ENCODE measurements at regions not wholly inside any gene's neighbourhood (a gene's known extent, or its start where the extent isn't known, plus 50 kb on each side); places are given as distances from the start of the nearest gene placed in this dataset.

DNA sequence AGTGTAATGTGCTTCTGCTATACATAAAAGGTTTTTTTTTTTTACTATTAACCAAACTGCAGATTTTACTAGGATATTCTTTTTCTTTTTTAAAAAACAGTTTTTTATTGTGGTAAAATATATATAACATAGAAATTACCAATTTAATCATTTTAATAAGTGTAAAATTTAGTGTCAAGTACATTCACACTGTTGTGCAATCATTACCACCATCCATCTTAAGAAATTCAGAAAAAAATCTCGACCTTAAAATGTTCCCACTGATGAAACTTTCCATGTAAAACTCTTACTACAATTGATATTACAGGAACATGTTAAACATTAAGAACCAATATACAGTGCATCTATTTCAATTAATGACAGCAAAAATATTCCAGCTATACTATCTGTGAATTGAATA is 244.8 kb upstream of the FAT3 start:
- Histone ChIP-seq H3K9me3 (no peaks in the 10 kb centered on the region), H3K27ac (no peak overlapping the region), H3K27me3 (no peaks in the 10 kb centered on the region), H3K36me3 (replicated peaks in 1 of 2; ENCODE audit: insufficient read depth in 1 of 2, low read depth in 2 of 2) (no peaks in the 10 kb centered on the region), H3K4me3 (no peak overlapping the region), H3K4me1 (peaks cover 5% of the 10 kb centered on the region)
- TF ChIP-seq POLR2A (IDR thresholded peaks at IDR 0.05): no peak
- TF ChIP-seq, protein P1, sequence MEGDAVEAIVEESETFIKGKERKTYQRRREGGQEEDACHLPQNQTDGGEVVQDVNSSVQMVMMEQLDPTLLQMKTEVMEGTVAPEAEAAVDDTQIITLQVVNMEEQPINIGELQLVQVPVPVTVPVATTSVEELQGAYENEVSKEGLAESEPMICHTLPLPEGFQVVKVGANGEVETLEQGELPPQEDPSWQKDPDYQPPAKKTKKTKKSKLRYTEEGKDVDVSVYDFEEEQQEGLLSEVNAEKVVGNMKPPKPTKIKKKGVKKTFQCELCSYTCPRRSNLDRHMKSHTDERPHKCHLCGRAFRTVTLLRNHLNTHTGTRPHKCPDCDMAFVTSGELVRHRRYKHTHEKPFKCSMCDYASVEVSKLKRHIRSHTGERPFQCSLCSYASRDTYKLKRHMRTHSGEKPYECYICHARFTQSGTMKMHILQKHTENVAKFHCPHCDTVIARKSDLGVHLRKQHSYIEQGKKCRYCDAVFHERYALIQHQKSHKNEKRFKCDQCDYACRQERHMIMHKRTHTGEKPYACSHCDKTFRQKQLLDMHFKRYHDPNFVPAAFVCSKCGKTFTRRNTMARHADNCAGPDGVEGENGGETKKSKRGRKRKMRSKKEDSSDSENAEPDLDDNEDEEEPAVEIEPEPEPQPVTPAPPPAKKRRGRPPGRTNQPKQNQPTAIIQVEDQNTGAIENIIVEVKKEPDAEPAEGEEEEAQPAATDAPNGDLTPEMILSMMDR (IDR thresholded peaks at IDR 0.05): no peak
- no peak for ATAC-seq
- no peak for DNase-seq
- intact Hi-C loops (cut with DNase I): no loop called here
- WGBS, 2 donors: 48 to 50% methylated on average over 1 of the region's 1 CpG

DNA sequence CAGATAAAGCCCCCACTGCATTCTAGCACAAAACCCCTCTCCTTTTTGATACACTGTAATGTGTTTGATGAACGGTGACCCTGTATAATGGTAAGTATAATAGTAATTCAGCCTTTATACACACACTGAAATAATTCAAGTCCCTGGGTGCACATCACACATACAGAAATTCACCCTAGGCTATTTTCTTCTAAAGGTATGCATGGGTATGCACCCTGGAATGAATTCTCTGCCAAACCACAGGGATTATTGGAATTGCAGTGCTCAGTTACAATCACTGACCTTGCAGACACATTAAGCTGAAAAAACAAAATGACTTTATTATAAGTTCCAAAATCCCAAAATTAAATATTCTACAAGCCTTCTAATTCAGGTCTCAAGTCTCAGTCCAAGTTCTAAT is 245.9 kb upstream of the FAT3 start:
- no peak overlapping the region for H3K27ac ChIP-seq
- H3K4me3 ChIP-seq: no peak overlapping the region
- ATAC-seq: no peak
- H3K36me3 ChIP-seq (replicated peaks in 1 of 2; ENCODE audit: insufficient read depth in 1 of 2, low read depth in 2 of 2): no peaks in the 10 kb centered on the region
- intact Hi-C loops (cut with DNase I): no loop called here
- H3K9me3 ChIP-seq: no peaks in the 10 kb centered on the region
- DNase-seq: no peak
- peaks cover 1% of the 10 kb centered on the region for H3K4me1 ChIP-seq
- WGBS, 2 donors: 75 to 76% methylated on average over 1 of the region's 1 CpG
- no peak for TF ChIP-seq POLR2A (IDR thresholded peaks at IDR 0.05)
- TF ChIP-seq, protein P1 (IDR thresholded peaks at IDR 0.05): no peak
- no peaks in the 10 kb centered on the region for H3K27me3 ChIP-seq

DNA sequence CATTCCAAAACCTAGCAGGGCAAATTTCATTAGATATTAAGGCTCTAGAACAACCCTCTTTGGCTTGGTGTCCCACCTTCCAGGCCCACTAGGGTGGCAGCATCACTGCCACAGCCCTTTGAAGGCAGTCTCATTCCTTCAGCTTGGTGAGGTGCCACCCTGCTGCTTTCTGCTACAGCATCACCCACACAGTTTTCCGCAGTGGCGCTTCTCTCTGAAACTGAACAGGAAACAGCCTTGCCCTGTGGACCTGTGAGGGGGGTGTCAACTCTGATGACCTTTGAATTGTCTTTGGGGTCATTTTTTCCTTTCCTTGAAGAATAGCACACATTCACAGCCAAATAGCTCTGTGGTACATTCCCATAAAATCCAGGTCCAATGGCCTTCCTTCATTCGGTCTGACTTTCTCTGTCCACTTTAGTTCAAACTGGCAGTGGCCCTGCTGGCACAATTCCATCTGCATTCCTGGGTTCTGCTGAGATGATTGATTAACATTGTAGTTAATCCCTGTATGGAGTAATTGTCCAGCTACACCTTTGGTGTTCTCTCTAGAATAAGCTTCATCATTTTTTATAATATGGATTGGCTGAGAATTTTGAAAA is 251.9 kb upstream of the FAT3 start:
- Histone ChIP-seq H3K4me3 (no peak overlapping the region), H3K9me3 (no peaks in the 10 kb centered on the region), H3K27ac (peak overlapping the region in 3 of 4 donors; percentile 54 to 58 (median 56)), H3K4me1 (peaks cover 7% of the 10 kb centered on the region), H3K36me3 (replicated peaks in 1 of 2; ENCODE audit: insufficient read depth in 1 of 2, low read depth in 2 of 2) (no peaks in the 10 kb centered on the region), H3K27me3 (no peaks in the 10 kb centered on the region)
- intact Hi-C loops (cut with DNase I): no loop called here
- DNase-seq (peak; percentile 65 to 75 (median 72)), ATAC-seq (peak; percentile 84)
- TF ChIP-seq, protein P1 (IDR thresholded peaks at IDR 0.05): no peak
- TF ChIP-seq POLR2A (IDR thresholded peaks at IDR 0.05): no peak
- WGBS, 2 donors: 34 to 49% methylated on average over 3 of the region's 3 CpGs

DNA sequence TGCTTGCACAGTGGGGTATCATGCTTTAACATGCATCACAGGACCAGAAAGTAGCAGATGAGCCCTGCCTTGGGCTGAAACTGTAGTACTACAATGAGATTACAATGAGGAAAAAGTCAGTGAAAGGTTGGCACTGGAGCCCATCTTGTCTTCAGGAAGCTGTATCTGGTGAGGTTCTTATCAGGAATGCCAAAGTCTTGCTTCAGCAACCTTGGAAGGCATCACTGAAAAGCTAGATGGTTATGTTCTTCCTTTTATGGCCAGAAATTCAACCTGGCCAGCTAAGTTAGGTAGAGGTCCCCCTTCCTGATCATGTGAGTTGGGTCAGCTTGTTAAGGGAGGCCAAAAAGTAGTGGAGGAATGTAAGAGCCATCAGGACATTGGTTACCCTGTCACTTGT is 254.0 kb upstream of the FAT3 start:
- intact Hi-C loops (cut with DNase I): no loop called here

DNA sequence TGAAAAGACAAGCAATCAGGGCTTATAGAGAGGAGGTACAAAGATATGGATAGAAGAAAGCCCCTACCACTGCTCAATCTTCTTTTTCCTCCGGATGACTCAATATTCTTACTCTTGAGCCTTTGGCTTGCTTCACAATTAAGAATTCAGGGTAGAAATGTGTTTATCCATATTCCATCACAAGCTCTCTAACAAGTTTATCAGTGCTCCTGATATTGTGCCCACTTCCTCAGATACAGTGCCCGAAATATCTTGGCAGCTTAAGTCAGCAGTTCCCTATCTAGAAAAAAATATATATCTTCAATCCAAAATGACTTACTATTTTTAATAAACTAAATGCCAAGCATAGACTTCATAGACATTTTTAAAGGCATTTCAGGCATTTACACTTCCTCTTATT is 255.1 kb upstream of the FAT3 start:
- WGBS, 2 donors: 34 to 42% methylated on average over 2 of the region's 2 CpGs
- no peaks in the 10 kb centered on the region for H3K27me3 ChIP-seq
- intact Hi-C loops (cut with DNase I): no loop called here
- no peaks in the 10 kb centered on the region for H3K9me3 ChIP-seq
- peaks cover 7% of the 10 kb centered on the region for H3K4me1 ChIP-seq
- no peak overlapping the region for H3K4me3 ChIP-seq
- ATAC-seq (no peak), DNase-seq (no peak)
- TF ChIP-seq POLR2A (IDR thresholded peaks at IDR 0.05): no peak
- TF ChIP-seq, protein P1 (IDR thresholded peaks at IDR 0.05): no peak
- no peaks in the 10 kb centered on the region for H3K36me3 ChIP-seq (replicated peaks in 1 of 2; ENCODE audit: insufficient read depth in 1 of 2, low read depth in 2 of 2)
- no peak overlapping the region for H3K27ac ChIP-seq

More for the DNA sequence above, 254.0 kb upstream of the FAT3 start:
- H3K27me3 ChIP-seq: no peaks in the 10 kb centered on the region
- H3K36me3 ChIP-seq (replicated peaks in 1 of 2; ENCODE audit: insufficient read depth in 1 of 2, low read depth in 2 of 2): no peaks in the 10 kb centered on the region
- no peaks in the 10 kb centered on the region for H3K9me3 ChIP-seq
- H3K4me1 ChIP-seq: peaks cover 7% of the 10 kb centered on the region
- H3K4me3 ChIP-seq: no peak overlapping the region
- DNase-seq (no peak), ATAC-seq (no peak)
- TF ChIP-seq, protein P1 (IDR thresholded peaks at IDR 0.05): no peak
- TF ChIP-seq POLR2A (IDR thresholded peaks at IDR 0.05): no peak
- H3K27ac ChIP-seq: no peak overlapping the region

Measured in body of pancreas (tissue), 4 donors.